ENCODE measurements at regions not wholly inside any gene's neighbourhood (a gene's known extent, or its start where the extent isn't known, plus 50 kb on each side); places are given as distances from the start of the nearest gene placed in this dataset.

DNA sequence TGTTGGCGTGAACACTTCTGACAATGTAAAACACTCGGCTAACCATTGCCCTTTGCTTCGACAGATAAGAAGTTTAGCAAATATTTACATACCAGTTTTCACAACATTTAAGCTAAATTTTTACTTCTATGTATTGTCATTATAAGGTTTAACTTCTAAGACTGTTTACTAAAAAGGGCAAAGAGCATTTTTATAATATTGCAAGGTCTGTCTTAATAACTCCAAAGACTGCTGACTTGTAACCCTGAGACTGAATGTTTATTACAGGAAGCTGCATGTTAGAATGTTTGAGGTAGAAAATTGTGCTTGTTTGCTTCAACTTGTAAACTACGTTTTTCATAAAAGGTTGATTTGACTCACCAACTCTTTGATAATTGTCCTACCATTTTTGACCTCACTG is 213.2 kb upstream of the RPS6KA3 start:
- no peak overlapping the region for H3K27ac ChIP-seq
- no peak overlapping the region for H3K4me3 ChIP-seq
- H3K9ac ChIP-seq (ENCODE audit: insufficient read length): no peak overlapping the region
- DNase-seq (ENCODE audit: low read depth, low spot score): no peak
- no peaks in the 10 kb centered on the region for H3K9me3 ChIP-seq (ENCODE audit: low read depth, low read length)
- TF ChIP-seq POLR2AphosphoS5 (IDR thresholded peaks at IDR 0.05; ENCODE audit: borderline replicate concordance, low read depth, low read length): no peak
- TF ChIP-seq FOXP2 (optimal IDR thresholded peaks at IDR 0.05; ENCODE audit: control extremely low read depth, extremely low read length, insufficient read depth): no peak
- no peak for TF ChIP-seq EZH2 (IDR thresholded peaks at IDR 0.05)
- H3K36me3 ChIP-seq (ENCODE audit: insufficient read depth, low read length): no peaks in the 10 kb centered on the region

DNA sequence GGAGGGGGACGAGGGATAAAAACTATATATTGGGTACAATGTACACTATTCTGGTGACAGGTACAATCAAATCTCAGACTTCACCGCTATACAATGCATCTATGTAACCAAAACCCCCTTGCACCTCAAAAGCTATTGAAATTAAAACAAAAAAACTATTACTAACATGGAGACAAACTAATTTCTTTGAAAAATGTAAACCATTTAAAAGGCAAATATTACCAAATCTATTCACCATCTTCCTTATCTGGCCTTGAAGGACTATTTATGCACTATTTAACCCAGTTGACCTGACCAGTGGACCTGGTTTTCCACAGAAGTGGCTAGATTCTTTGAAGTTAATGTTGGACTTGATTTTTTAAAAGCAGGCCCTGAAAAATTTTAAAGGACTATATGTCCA is 212.3 kb upstream of the RPS6KA3 start:
- no peak overlapping the region for H3K27ac ChIP-seq
- no peaks in the 10 kb centered on the region for H3K36me3 ChIP-seq (ENCODE audit: insufficient read depth, low read length)
- H3K9ac ChIP-seq (ENCODE audit: insufficient read length): no peak overlapping the region
- TF ChIP-seq FOXP2 (optimal IDR thresholded peaks at IDR 0.05; ENCODE audit: control extremely low read depth, extremely low read length, insufficient read depth) (no peak), POLR2AphosphoS5 (IDR thresholded peaks at IDR 0.05; ENCODE audit: borderline replicate concordance, low read depth, low read length) (no peak), EZH2 (IDR thresholded peaks at IDR 0.05) (no peak)
- no peaks in the 10 kb centered on the region for H3K9me3 ChIP-seq (ENCODE audit: low read depth, low read length)
- no peak for DNase-seq (ENCODE audit: low read depth, low spot score)
- H3K4me3 ChIP-seq: no peak overlapping the region

DNA sequence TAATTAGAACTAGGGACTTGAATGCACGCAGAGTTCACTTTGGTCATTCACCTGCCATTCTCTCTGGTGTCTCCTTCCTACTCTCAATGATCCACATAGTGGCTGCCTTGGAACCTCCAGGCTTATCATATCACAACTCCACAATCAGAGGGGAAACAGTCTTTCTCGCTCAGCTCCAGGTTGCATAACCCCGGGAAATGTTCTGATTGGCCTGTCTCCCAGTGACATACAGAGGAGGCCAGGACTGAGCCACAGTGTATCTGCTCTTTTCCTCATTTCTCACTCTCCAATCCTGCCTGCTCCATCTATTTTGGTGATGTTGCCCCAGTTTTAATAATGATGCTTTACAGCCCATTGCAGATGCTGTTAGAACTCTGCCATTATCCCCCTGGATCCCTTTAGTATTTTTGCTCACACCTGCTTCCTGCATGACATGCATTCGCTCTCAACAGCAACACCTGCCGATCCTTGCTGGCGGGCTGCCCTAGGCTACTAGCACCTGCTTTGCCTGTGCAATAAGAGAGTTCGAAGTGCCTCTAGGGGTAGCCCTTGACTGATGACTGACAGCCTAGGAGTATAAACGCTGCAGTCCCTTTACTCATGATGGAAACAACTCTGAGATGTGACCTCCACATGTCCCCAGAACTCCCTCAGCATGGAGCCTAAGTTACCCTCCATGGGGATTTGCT is 211.3 kb upstream of the RPS6KA3 start:
- H3K36me3 ChIP-seq (ENCODE audit: insufficient read depth, low read length): no peaks in the 10 kb centered on the region
- DNase-seq (ENCODE audit: low read depth, low spot score): no peak
- no peak overlapping the region for H3K27ac ChIP-seq
- H3K9me3 ChIP-seq (ENCODE audit: low read depth, low read length): no peaks in the 10 kb centered on the region
- no peak overlapping the region for H3K9ac ChIP-seq (ENCODE audit: insufficient read length)
- H3K4me3 ChIP-seq: no peak overlapping the region
- TF ChIP-seq FOXP2 (optimal IDR thresholded peaks at IDR 0.05; ENCODE audit: control extremely low read depth, extremely low read length, insufficient read depth) (no peak), POLR2AphosphoS5 (IDR thresholded peaks at IDR 0.05; ENCODE audit: borderline replicate concordance, low read depth, low read length) (no peak), EZH2 (IDR thresholded peaks at IDR 0.05) (no peak)

DNA sequence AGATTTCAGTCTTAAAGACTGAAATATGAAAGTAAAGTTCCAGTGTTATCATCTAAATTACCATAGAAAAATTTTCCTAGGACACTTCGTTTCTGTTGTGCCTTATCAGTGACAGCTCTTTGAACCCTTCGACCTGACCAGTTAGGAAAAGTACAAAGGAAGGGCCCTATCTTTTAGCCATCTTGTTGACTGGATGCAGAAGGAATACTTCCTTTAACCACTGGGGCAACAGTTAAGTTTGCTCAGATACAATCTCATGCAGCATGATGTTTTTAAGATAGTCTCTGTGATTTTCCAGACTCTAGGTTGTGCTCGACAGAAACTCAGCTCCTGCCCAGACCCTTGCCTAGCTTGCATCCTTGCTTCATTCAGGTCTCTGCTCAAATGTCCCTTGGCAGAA is 210.5 kb upstream of the RPS6KA3 start:
- TF ChIP-seq POLR2AphosphoS5 (IDR thresholded peaks at IDR 0.05; ENCODE audit: borderline replicate concordance, low read depth, low read length) (no peak), EZH2 (IDR thresholded peaks at IDR 0.05) (no peak), FOXP2 (optimal IDR thresholded peaks at IDR 0.05; ENCODE audit: control extremely low read depth, extremely low read length, insufficient read depth) (no peak)
- Histone ChIP-seq H3K9me3 (ENCODE audit: low read depth, low read length) (no peaks in the 10 kb centered on the region), H3K4me3 (no peak overlapping the region), H3K36me3 (ENCODE audit: insufficient read depth, low read length) (no peaks in the 10 kb centered on the region), H3K27ac (no peak overlapping the region), H3K9ac (ENCODE audit: insufficient read length) (no peak overlapping the region)
- no peak for DNase-seq (ENCODE audit: low read depth, low spot score)

DNA sequence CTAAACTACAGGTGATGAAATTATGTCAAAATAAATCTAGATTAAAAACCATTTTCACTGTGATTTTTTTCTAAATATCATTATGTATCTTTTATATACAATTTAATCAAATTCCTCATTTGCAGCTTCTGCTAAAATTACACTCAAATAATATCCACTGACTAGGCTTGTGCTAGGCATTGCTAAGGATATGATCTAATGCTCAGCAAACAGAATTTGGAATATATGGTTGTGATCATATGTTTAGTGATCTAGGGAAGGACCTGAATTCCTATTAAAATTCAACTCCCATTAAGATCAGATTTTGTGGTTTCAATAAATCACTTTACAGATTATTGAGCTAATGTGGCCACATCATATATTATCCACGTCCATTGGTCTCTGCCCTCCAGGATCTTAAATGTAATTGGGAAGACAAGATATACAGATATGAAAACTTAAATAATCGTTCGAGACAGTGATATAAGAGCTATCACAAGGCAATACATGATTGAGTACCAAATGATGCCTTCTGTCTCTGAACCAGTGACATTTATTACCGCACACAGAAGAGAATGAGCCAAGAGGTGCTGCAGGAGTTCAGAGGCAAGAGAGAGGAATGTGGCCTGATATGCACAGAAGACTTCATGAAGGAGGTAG is 206.0 kb upstream of the RPS6KA3 start:
- H3K9ac ChIP-seq (ENCODE audit: insufficient read length): no peak overlapping the region
- H3K36me3 ChIP-seq (ENCODE audit: insufficient read depth, low read length): no peaks in the 10 kb centered on the region
- DNase-seq (ENCODE audit: low read depth, low spot score): no peak
- no peak overlapping the region for H3K27ac ChIP-seq
- no peaks in the 10 kb centered on the region for H3K9me3 ChIP-seq (ENCODE audit: low read depth, low read length)
- no peak overlapping the region for H3K4me3 ChIP-seq
- no peak for TF ChIP-seq POLR2AphosphoS5 (IDR thresholded peaks at IDR 0.05; ENCODE audit: borderline replicate concordance, low read depth, low read length)
- TF ChIP-seq EZH2 (IDR thresholded peaks at IDR 0.05): no peak
- no peak for TF ChIP-seq FOXP2 (optimal IDR thresholded peaks at IDR 0.05; ENCODE audit: control extremely low read depth, extremely low read length, insufficient read depth)

DNA sequence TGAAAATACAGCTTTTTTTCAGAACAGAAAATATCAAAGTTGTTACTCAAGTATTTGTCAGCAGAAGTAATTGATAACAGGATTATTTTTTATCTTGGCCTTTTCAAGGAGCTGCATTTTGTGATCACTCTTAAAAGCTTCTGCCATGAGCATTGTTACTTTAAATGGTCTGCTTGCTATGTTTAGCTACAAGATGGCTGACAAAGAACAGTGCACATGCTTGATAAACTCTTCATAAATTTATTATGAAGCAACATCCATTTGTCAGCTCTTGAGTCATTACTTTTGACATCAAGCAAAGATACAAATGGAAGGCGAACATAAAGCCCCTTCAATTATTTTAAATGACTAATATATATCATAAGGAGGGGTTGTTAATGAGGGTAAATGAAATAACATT is 205.4 kb upstream of the RPS6KA3 start:
- no peak overlapping the region for H3K4me3 ChIP-seq
- DNase-seq (ENCODE audit: low read depth, low spot score): no peak
- no peaks in the 10 kb centered on the region for H3K9me3 ChIP-seq (ENCODE audit: low read depth, low read length)
- H3K9ac ChIP-seq (ENCODE audit: insufficient read length): no peak overlapping the region
- no peaks in the 10 kb centered on the region for H3K36me3 ChIP-seq (ENCODE audit: insufficient read depth, low read length)
- TF ChIP-seq FOXP2 (optimal IDR thresholded peaks at IDR 0.05; ENCODE audit: control extremely low read depth, extremely low read length, insufficient read depth): no peak
- TF ChIP-seq EZH2 (IDR thresholded peaks at IDR 0.05): no peak
- no peak for TF ChIP-seq POLR2AphosphoS5 (IDR thresholded peaks at IDR 0.05; ENCODE audit: borderline replicate concordance, low read depth, low read length)
- H3K27ac ChIP-seq: no peak overlapping the region

DNA sequence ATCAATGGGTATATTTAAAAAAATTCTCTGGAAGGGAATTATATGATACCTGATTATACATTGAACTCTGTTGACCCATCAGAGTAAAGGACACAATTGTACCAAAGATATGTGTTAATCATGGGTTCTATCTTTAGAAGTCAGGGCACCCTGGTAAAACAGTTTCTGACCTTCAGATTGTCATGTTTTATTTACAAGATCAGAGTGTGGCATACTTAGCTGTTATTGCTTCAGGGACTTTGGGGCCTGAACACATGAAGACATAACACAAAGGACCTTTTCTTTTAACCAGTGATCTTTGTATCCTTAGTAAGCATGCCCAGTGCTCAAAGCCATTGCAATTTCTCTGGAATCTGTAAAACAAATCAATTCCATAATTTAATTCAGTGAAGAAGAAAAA is 204.8 kb upstream of the RPS6KA3 start:
- Histone ChIP-seq H3K9ac (ENCODE audit: insufficient read length) (no peak overlapping the region), H3K27ac (no peak overlapping the region), H3K36me3 (ENCODE audit: insufficient read depth, low read length) (no peaks in the 10 kb centered on the region), H3K4me3 (no peak overlapping the region), H3K9me3 (ENCODE audit: low read depth, low read length) (no peaks in the 10 kb centered on the region)
- TF ChIP-seq FOXP2 (optimal IDR thresholded peaks at IDR 0.05; ENCODE audit: control extremely low read depth, extremely low read length, insufficient read depth) (no peak), EZH2 (IDR thresholded peaks at IDR 0.05) (no peak), POLR2AphosphoS5 (IDR thresholded peaks at IDR 0.05; ENCODE audit: borderline replicate concordance, low read depth, low read length) (no peak)
- no peak for DNase-seq (ENCODE audit: low read depth, low spot score)

DNA sequence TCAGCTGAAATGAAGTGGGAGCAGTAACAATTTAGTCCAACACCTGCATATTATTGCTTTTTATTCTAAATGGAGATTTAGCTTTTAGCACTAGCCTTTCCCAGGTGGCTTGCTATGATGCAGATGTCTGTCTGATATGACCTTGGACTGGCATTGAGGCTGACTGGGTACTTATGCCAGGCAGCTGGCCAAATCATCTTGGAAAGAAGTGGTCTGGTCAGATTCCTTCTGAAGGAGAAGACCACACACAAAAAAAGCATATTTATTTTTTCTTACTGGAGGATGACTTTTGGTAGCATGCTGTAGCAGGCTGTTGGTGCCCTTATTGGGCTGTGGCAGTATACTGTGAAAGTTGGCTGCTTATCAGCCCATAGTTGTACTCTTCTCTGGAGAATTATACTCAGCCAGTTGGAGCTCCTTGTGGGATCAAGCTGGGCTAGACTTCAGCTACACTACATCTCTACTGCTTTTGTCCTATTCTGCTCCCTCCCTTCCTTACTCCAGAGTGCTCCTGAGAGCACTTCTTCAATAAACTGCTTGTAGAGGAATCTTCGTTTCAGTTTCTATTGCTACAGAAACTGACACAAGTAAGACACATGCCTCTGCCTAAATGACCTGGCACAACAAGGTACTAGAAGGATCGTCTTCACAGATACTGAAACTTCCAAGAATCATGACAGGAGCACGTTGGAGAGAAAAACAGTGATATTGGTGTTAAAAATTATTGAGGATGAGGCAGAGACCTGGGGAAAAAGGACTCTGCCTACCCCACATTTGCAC is 196.8 kb upstream of the RPS6KA3 start:
- no peak for DNase-seq (ENCODE audit: low read depth, low spot score)
- no peak for TF ChIP-seq EZH2 (IDR thresholded peaks at IDR 0.05)
- TF ChIP-seq POLR2AphosphoS5 (IDR thresholded peaks at IDR 0.05; ENCODE audit: borderline replicate concordance, low read depth, low read length): no peak
- TF ChIP-seq FOXP2 (optimal IDR thresholded peaks at IDR 0.05; ENCODE audit: control extremely low read depth, extremely low read length, insufficient read depth): no peak
- H3K9me3 ChIP-seq (ENCODE audit: low read depth, low read length): no peaks in the 10 kb centered on the region
- H3K36me3 ChIP-seq (ENCODE audit: insufficient read depth, low read length): no peaks in the 10 kb centered on the region
- no peak overlapping the region for H3K9ac ChIP-seq (ENCODE audit: insufficient read length)
- H3K4me3 ChIP-seq: no peak overlapping the region
- no peak overlapping the region for H3K27ac ChIP-seq

All from SK-N-MC (cell line).